ENCODE measurements at regions not wholly inside any gene's neighbourhood (a gene's known extent, or its start where the extent isn't known, plus 50 kb on each side); places are given as distances from the start of the nearest gene placed in this dataset.
"Not testable (repeated sequence)": the region's sequence is repeated elsewhere in the genome, so short reads cannot be mapped to it uniquely, and the experiment has no call there.

- TF ChIP-seq, protein P1, sequence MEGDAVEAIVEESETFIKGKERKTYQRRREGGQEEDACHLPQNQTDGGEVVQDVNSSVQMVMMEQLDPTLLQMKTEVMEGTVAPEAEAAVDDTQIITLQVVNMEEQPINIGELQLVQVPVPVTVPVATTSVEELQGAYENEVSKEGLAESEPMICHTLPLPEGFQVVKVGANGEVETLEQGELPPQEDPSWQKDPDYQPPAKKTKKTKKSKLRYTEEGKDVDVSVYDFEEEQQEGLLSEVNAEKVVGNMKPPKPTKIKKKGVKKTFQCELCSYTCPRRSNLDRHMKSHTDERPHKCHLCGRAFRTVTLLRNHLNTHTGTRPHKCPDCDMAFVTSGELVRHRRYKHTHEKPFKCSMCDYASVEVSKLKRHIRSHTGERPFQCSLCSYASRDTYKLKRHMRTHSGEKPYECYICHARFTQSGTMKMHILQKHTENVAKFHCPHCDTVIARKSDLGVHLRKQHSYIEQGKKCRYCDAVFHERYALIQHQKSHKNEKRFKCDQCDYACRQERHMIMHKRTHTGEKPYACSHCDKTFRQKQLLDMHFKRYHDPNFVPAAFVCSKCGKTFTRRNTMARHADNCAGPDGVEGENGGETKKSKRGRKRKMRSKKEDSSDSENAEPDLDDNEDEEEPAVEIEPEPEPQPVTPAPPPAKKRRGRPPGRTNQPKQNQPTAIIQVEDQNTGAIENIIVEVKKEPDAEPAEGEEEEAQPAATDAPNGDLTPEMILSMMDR (conservative IDR thresholded peaks at IDR 0.05; ENCODE audit: low read length) = not testable (repeated sequence)
- TF ChIP-seq EZH2phosphoT487 (IDR thresholded peaks at IDR 0.05; ENCODE audit: borderline replicate concordance, low read depth, low read length) = not testable (repeated sequence)
These were observed 144.8 kb upstream of the XIRP2 start for GRCh38 chr2:166743482-166743881.
